ENCODE measurements at regions not wholly inside any gene's neighbourhood (a gene's known extent, or its start where the extent isn't known, plus 50 kb on each side); places are given as distances from the start of the nearest gene placed in this dataset.
"Not testable (repeated sequence)": the region's sequence is repeated elsewhere in the genome, so short reads cannot be mapped to it uniquely, and the experiment has no call there.

DNA sequence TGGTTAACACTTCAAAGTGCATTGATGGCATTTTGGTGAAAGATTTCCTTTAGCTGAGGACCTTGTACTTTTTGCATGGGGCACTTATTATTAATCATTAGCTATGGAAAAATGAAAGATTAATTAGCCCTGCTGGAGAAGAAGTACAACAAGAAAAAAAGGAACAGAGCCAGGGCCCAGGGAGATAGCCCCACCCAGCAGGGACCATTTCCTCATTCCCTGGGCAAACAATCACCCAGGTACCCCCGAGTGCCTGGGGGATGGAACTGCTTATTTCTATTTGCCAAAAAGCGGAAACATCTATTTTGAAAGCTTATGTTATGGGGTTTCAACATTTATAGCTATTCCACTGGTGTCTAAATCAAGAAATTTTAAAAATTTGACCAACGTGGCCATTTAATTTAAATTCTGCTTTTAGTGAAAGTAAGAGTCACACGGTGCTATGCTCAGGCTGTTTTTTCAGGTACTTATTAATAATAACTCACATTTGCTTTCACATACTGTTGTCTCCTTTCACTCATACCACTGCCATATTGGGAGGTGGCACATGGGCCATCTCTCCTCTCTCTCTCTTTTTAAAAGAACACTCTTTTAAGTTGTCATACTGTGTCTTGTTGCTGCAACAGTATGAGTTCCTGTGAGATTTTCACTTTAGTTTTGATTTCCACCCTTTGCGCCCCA lies 143.6 kb upstream of the KIF5B start:
- DNase-seq (ENCODE audit: insufficient read length, low spot score) (no peak), FAIRE-seq (no peak)
- TF ChIP-seq, protein P1, sequence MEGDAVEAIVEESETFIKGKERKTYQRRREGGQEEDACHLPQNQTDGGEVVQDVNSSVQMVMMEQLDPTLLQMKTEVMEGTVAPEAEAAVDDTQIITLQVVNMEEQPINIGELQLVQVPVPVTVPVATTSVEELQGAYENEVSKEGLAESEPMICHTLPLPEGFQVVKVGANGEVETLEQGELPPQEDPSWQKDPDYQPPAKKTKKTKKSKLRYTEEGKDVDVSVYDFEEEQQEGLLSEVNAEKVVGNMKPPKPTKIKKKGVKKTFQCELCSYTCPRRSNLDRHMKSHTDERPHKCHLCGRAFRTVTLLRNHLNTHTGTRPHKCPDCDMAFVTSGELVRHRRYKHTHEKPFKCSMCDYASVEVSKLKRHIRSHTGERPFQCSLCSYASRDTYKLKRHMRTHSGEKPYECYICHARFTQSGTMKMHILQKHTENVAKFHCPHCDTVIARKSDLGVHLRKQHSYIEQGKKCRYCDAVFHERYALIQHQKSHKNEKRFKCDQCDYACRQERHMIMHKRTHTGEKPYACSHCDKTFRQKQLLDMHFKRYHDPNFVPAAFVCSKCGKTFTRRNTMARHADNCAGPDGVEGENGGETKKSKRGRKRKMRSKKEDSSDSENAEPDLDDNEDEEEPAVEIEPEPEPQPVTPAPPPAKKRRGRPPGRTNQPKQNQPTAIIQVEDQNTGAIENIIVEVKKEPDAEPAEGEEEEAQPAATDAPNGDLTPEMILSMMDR (IDR thresholded peaks at IDR 0.05; ENCODE audit: insufficient read depth, missing control alignments): no peak

DNA sequence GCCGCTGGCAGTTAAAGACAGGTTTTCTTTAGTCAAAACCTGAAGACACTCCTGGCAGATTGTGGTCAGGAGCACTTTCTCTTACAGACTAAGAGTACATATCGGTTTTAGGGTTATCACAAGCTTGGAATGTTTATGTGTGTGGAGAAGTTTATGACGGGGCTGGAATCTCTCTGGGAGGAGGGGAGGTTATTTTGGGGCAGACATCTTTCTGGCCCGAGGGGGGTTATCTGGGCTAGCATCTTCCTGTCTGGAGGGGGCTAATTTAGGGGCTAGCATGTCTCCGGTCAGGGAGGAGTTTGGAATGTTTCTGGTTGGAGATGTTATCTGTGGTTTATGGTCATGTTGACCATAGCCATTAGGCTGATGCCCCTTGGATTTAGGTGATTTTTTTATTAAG lies 141.2 kb upstream of the KIF5B start:
- TF ChIP-seq, protein P1 (IDR thresholded peaks at IDR 0.05; ENCODE audit: insufficient read depth, missing control alignments): no peak
- FAIRE-seq: no peak
- DNase-seq (ENCODE audit: insufficient read length, low spot score): no peak

DNA sequence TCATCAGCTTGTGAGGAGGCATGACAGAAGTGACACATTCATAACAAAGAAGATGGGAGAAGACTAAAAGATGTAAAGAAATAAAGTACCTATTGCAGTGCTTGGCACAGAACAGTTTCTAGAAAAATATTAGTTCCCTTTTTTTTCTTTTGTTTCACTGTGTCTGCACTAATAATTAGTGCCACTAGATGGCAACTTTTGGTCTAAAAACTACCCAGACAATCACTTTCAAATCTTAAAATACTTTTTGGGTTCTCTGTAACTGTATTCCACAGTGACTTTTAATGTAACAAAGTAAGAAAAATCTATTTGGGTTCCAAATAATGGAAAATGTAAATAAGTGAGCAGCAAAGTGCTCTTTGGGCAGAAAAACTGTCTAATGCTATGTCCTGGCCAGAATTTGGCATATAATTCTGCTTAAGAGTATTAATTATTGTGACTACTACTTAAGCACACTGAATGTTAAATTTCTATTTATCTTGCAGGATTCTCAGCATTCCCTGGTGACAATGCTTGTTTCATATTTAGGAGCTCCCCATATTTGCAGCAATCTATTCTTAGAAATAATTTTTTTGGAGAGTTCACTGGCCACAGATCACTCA lies 134.8 kb upstream of the KIF5B start:
- TF ChIP-seq, protein P1 (IDR thresholded peaks at IDR 0.05; ENCODE audit: insufficient read depth, missing control alignments): peak; percentile 64
- no peak for DNase-seq (ENCODE audit: insufficient read length, low spot score)
- FAIRE-seq: no peak

DNA sequence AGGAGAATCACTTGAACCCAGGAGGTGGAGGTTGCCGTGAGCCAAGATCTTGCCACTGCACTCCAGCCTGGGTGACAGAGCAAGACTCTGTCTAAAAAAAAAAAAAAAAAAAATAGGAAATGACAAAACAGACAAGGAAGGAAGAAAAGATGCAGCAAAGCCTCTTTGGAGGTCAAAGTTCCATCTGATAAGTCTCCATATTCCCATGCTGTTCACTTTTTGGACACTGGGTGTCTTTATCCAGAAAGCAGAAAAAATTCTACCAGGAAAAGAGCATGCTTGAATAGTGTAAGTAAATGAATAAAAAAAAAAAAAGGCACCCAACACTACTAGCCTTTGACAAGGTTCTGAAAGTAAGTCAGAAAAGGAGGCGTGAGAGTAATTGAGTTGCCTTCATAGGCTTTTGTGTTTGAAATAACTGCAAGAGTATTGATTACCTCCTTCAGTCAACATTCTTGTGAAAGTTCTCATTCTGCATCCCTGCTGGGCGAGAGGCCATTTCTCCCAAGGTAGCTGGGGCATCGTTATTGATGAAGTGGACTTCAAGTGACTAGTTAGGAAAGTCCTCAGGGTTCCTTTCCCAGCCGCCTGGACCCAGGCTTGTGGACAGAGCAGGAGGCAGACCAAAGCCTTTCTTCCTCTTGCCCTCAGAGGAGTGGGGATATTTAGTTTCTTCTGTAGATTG lies 133.3 kb upstream of the KIF5B start:
- no peak for FAIRE-seq

DNA sequence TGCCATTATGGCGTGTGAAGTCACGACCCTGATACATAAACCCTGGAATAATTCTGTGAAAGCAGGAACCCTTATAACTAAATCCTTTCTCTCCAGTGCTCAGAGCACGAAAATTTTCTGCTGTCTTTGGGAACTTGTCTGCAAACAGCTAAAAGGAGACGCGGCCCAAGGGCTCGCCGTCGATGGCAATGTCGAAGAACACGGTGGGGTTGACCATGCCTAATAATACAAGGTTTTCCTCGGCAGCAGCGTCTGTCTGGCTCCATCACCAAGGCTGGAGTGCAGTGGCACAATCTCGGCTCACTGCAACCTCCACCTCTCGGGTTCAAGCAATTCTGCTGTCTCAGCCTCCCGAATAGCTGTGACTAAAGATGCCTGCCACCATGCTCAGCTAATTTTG lies 132.4 kb upstream of the KIF5B start:
- not testable (repeated sequence) for FAIRE-seq

More for the DNA sequence above, 133.3 kb upstream of the KIF5B start:
- TF ChIP-seq, protein P1 (IDR thresholded peaks at IDR 0.05; ENCODE audit: insufficient read depth, missing control alignments): no peak
- DNase-seq (ENCODE audit: insufficient read length, low spot score): no peak

DNA sequence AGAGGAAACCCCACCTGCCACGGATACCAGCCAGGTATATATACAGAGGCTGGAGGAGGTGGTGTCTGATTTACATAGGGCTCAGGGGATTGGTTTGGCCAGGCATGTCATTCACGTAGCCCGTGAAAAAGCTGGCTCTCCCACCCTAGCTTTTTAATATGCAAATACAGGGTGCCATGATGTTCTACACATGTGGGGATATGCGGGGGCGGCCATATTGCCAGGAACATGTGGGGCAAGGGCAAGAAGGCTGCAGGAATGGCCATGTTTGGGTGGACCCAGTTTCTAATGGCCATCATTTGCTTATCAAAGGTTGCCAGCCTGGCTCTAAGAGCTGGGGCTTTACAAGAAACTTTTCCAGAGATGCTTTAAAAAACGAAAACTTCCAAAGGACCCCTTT lies 131.5 kb upstream of the KIF5B start:
- TF ChIP-seq, protein P1 (IDR thresholded peaks at IDR 0.05; ENCODE audit: insufficient read depth, missing control alignments): no peak
- DNase-seq (ENCODE audit: insufficient read length, low spot score) (no peak), FAIRE-seq (no peak)

More for the DNA sequence above, 132.4 kb upstream of the KIF5B start:
- not testable (repeated sequence) for DNase-seq (ENCODE audit: insufficient read length, low spot score)

DNA sequence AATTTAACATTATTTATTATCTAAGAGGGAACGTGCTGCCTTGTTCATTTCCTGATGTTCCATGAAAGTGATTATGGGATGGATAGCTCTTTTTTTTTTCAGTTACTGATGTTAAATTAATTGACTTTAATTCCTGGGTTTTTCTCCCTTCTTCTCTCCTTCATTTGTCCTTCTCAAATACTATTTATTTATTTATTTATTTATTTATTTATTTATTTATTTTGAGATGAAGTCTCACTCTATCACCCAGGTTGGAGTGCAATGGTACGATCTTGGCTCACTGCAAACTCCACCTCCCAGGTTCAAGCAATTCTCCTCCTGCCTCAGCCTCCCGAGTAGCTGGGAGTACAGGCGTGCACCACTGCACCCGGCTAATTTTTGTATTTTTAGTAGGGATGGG lies 127.4 kb upstream of the KIF5B start:
- not testable (repeated sequence) for DNase-seq (ENCODE audit: insufficient read length, low spot score)

DNA sequence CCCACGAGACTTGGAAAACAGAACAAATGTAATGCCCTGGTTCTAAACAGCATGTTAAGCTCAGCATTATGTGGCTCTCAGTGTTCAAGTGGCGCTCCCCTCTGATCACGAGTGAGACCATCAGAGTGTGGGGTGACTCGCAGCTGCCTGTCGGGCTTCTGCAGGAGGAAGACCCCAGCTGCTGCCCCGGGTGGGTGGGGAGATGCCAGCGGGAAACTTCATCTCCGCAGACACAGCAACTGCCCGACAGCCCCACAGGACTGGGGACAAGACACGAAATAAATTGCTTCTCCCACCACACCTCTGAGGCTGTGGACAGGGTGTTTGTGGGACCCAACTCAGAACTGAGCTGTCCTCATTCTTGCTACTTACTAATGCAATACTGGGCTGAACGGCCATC lies 126.3 kb upstream of the KIF5B start:
- DNase-seq (ENCODE audit: insufficient read length, low spot score) (no peak), FAIRE-seq (no peak)
- TF ChIP-seq, protein P1 (IDR thresholded peaks at IDR 0.05; ENCODE audit: insufficient read depth, missing control alignments): no peak

More for the DNA sequence above, 127.4 kb upstream of the KIF5B start:
- not testable (repeated sequence) for FAIRE-seq
